ENCODE measurements at regions not wholly inside any gene's neighbourhood (a gene's known extent, or its start where the extent isn't known, plus 50 kb on each side); places are given as distances from the start of the nearest gene placed in this dataset.

GRCh38 chr22:44610071-44610470 is 91.9 kb upstream of the PRR5 start:
- no peak overlapping the region for H3K4me2 ChIP-seq
- no peak overlapping the region for H2AFZ ChIP-seq (ENCODE audit: low read depth)
- H3K27ac ChIP-seq (ENCODE audit: low read depth in 2 of 2, low read length in 1 of 2) = no peak overlapping the region
- no peaks in the 10 kb centered on the region for H3K79me2 ChIP-seq (ENCODE audit: insufficient read depth)
- no peaks in the 10 kb centered on the region for H3K36me3 ChIP-seq (replicated peaks in 1 of 2; ENCODE audit: control insufficient read depth in 1 of 2, insufficient read depth in 2 of 2, low read length in 1 of 2)
- 0 out of 2 replicates have a peak, but pooled peaks cover 4% of the 10 kb centered on the region for H3K9me3 ChIP-seq
- no peaks in the 10 kb centered on the region; a peak in 1 of 4 replicates for H3K4me1 ChIP-seq (ENCODE audit: control insufficient read depth in 1 of 2, insufficient read depth in 2 of 2, low read depth in 1 of 2, low read length in 1 of 2)
- H3K27me3 ChIP-seq (ENCODE audit: insufficient read depth) = no peaks in the 10 kb centered on the region; the same call in 1 of the 2 replicates
- H4K20me1 ChIP-seq (ENCODE audit: insufficient read depth) = no peaks in the 10 kb centered on the region
- TF ChIP-seq RAD21 (IDR thresholded peaks at IDR 0.05; ENCODE audit: low read length) (no peak), MEF2A (IDR thresholded peaks at IDR 0.05; ENCODE audit: borderline replicate concordance, low read depth) (no peak), SIN3A (IDR thresholded peaks at IDR 0.05; ENCODE audit: borderline replicate concordance, low read depth, low read length) (no peak), EP300 (IDR thresholded peaks at IDR 0.05; ENCODE audit: borderline replicate concordance in 1 of 2, low read depth in 1 of 2, low read length in 1 of 2) (no peak), CTCF (IDR thresholded peaks at IDR 0.05) (no peak), PBX3 (IDR thresholded peaks at IDR 0.05) (no peak), RFX5 (IDR thresholded peaks at IDR 0.05; ENCODE audit: low read length) (no peak), POLR2AphosphoS5 (IDR thresholded peaks at IDR 0.05; ENCODE audit: low read depth, low read length) (no peak), JUND (IDR thresholded peaks at IDR 0.05) (no peak), FOSL2 (IDR thresholded peaks at IDR 0.05; ENCODE audit: borderline replicate concordance, low read depth) (no peak), GABPA (IDR thresholded peaks at IDR 0.05; ENCODE audit: low read depth) (no peak), SMC3 (IDR thresholded peaks at IDR 0.05; ENCODE audit: low read depth, low read length) (no peak), MXI1 (IDR thresholded peaks at IDR 0.05; ENCODE audit: low read depth, low read length) (no peak), ELF1 (IDR thresholded peaks at IDR 0.05) (no peak), NFIC (IDR thresholded peaks at IDR 0.05; ENCODE audit: borderline replicate concordance) (no peak), EZH2phosphoT487 (IDR thresholded peaks at IDR 0.05; ENCODE audit: borderline replicate concordance, low read depth) (no peak), TCF12 (IDR thresholded peaks at IDR 0.05) (no peak)
- TF ChIP-seq, protein P1, sequence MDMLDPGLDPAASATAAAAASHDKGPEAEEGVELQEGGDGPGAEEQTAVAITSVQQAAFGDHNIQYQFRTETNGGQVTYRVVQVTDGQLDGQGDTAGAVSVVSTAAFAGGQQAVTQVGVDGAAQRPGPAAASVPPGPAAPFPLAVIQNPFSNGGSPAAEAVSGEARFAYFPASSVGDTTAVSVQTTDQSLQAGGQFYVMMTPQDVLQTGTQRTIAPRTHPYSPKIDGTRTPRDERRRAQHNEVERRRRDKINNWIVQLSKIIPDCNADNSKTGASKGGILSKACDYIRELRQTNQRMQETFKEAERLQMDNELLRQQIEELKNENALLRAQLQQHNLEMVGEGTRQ (IDR thresholded peaks at IDR 0.05; ENCODE audit: borderline replicate concordance, low read depth, low read length) = no peak
- TF ChIP-seq, protein P2, sequence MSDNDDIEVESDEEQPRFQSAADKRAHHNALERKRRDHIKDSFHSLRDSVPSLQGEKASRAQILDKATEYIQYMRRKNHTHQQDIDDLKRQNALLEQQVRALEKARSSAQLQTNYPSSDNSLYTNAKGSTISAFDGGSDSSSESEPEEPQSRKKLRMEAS (IDR thresholded peaks at IDR 0.05; ENCODE audit: low read depth) = no peak
- TF ChIP-seq, protein P3, sequence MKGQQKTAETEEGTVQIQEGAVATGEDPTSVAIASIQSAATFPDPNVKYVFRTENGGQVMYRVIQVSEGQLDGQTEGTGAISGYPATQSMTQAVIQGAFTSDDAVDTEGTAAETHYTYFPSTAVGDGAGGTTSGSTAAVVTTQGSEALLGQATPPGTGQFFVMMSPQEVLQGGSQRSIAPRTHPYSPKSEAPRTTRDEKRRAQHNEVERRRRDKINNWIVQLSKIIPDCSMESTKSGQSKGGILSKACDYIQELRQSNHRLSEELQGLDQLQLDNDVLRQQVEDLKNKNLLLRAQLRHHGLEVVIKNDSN (IDR thresholded peaks at IDR 0.05; ENCODE audit: borderline replicate concordance, low read depth) = no peak
- DNase-seq = no peak
- H3F3A ChIP-seq (replicated peaks; ENCODE audit: insufficient read depth) = no peaks in the 10 kb centered on the region
- H3K9me2 ChIP-seq = no peaks in the 10 kb centered on the region
- POLR2A ChIA-PET = no interaction called here
- H3K4me3 ChIP-seq (ENCODE audit: low read depth in 2 of 2, low read length in 1 of 2) = no peak overlapping the region
- CTCF ChIA-PET = interaction anchor here (1.4 to 2.9 kb wide), 3 partner anchors 15 to 617 kb away, joined by 5 to 8 read pairs (median 7); no protein-coding TSS in a partner anchor
- 56% methylated on average over 8 of the region's 8 CpGs for WGBS (ENCODE audit: low lambda C conversion rate)
- no peak overlapping the region for H3K9ac ChIP-seq
